ENCODE measurements at regions not wholly inside any gene's neighbourhood (a gene's known extent, or its start where the extent isn't known, plus 50 kb on each side); places are given as distances from the start of the nearest gene placed in this dataset.

DNA sequence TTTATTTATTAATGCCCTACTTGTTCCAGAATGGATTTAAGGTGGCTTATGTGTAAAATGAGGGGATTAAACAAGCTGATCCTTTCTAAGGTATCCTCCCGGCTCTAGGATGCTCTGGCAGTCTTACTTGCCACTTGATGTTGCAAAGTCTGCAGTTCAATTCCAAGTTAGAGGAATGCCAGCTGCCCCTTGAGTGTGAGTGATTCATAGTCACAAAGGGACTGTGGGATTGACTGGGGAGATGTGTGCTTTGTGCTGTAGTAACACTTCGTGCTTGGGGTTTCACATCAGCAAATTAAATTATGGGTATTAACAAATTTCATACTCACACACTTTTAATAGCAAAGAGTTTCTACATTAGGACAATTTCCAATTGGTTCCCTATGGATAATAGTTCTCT lies 550.8 kb upstream of the CADM1 start:
- TF ChIP-seq, protein P1, sequence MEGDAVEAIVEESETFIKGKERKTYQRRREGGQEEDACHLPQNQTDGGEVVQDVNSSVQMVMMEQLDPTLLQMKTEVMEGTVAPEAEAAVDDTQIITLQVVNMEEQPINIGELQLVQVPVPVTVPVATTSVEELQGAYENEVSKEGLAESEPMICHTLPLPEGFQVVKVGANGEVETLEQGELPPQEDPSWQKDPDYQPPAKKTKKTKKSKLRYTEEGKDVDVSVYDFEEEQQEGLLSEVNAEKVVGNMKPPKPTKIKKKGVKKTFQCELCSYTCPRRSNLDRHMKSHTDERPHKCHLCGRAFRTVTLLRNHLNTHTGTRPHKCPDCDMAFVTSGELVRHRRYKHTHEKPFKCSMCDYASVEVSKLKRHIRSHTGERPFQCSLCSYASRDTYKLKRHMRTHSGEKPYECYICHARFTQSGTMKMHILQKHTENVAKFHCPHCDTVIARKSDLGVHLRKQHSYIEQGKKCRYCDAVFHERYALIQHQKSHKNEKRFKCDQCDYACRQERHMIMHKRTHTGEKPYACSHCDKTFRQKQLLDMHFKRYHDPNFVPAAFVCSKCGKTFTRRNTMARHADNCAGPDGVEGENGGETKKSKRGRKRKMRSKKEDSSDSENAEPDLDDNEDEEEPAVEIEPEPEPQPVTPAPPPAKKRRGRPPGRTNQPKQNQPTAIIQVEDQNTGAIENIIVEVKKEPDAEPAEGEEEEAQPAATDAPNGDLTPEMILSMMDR (IDR thresholded peaks at IDR 0.05; ENCODE audit: low read depth, low read length): no peak
- TF ChIP-seq EZH2phosphoT487 (IDR thresholded peaks at IDR 0.05; ENCODE audit: low read depth): no peak

All from OCI-LY3 (cell line).